NCI-H446 (cell line): ENCODE measurements at regions not wholly inside any gene's neighbourhood (a gene's known extent, or its start where the extent isn't known, plus 50 kb on each side); places are given as distances from the start of the nearest gene placed in this dataset.

Experiments used
- DNase-seq, 2 experiments: peaks; one replicate each; lab custom pipeline; 2025; lab: John Stamatoyannopoulos, UW

- no peak for DNase-seq
Observed at GRCh38 chr13:57438072-57438471, 193.5 kb upstream of the PCDH17 start.

DNA sequence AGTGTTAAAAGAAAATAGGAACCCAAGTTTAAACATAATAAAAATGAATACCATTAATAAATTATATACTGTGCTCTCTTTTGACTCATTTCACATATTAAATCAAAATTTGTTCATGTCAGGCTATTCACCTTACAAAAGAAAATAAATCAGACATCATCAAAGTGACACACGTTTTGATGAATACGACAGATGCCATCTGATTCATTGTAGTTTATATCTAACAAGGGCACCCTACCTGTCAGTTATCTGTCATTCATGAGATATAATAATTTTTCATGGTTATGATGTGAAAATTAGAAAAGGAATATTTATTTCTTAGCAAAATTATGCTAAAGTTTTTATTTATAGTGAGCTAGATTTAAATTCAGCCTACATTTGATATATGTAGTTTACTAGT is 188.1 kb upstream of the PCDH17 start:
- DNase-seq, result no peak

DNA sequence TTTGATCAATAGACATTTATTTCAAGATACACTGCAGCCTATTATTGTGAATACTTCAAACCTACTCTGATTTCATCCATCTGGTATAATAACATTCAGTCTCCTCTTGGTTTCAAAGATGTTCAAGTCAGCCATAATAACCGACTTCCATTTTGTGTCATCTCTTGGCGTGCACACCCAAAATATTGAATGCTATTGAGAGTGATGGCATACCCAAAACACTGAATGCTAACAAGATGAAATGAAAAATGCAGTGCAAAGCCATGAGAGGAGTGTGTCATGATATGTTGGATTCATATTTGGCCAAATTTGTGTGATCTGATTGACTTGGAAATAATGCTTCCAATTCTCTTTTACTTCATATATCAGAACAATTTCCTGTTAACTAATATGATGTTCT is 181.2 kb upstream of the PCDH17 start:
- no peak for DNase-seq

GRCh38 chr13:57452228-57452627 is 179.3 kb upstream of the PCDH17 start:
- no peak for DNase-seq

DNA sequence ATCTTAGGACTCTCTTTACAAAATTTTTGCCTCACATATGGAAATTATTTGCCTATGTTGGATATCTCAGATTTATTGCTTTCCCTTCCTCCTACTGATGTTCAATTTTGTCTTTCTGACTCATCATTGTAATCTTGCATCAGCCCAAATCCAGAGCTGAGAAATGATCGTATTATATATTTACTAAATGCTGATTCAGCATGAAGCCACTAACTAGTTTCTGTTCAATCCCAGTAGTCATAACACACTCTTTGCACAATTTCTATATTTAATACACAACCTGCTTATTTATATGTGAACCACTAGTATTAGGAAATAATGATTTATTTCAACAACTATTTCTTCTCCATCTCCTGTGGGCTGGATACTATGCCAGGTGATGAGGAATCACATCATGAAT is 161.1 kb upstream of the PCDH17 start:
- DNase-seq, result no peak

DNA sequence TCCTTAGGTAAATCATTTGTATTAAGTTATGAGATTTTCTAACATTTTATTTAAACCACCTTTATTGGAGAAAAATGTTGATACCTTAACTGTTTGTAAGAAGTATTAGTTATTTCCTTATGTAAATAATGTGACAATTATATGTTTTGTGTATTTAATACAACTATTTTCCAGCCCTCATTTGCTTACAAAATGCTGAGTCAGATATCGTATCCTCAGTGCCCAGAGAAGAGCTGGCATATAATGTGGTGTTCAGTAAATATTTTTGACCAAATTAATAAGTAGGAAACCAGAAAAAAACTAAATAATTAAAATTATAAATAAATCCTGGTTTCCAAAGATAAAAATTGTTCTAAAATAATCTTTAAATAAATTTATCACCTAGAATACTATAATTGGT is 140.2 kb upstream of the PCDH17 start:
- DNase-seq, result no peak

GRCh38 chr13:57507752-57508463 is 123.6 kb upstream of the PCDH17 start:
- DNase-seq, result no peak

DNA sequence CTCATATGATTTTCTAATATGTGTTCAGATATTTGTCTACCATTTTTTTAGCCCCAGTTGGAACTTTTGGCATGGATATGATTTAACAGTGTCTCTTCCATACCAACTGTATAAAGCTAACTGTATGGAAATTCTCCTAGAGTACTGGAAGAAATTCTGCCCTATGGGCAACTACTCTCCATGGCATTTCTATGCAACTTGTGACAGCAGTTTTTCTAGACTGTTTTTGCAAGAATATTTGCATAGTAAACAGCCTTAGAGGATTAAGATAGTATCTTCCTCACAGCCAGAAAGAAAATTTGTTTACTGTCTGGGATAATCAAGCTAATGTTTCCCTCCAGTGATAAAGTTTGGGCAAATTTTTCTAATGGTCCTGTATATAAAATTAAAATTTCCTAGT is 119.9 kb upstream of the PCDH17 start:
- DNase-seq, result no peak

GRCh38 chr13:57527114-57527735 is 104.3 kb upstream of the PCDH17 start:
- DNase-seq, result no peak

GRCh38 chr13:57531256-57531655 is 100.3 kb upstream of the PCDH17 start:
- DNase-seq, result no peak

GRCh38 chr13:57546942-57547341 is 84.6 kb upstream of the PCDH17 start:
- no peak for DNase-seq

DNA sequence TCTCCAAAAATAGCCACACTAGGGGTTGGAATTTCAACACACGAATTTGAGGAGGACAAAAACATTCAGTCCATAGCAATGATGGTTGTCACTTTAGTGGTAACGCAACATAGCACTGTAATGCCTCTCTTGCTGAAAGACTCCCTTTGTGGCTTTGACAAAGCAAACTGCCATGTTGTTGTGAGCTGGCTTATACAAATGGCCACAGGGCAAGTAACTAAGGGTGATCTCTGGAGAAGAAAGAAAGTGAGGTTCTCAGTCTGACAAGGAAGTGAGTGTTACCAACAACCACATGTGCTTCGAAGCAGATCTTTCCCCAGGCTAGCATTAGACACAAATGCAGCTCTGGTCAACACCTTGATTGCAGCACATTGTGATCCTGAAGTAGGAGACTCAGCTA is 79.1 kb upstream of the PCDH17 start:
- DNase-seq, result no peak

- DNase-seq, result no peak
Observed at GRCh38 chr13:57553932-57554331, 77.6 kb upstream of the PCDH17 start.

DNA sequence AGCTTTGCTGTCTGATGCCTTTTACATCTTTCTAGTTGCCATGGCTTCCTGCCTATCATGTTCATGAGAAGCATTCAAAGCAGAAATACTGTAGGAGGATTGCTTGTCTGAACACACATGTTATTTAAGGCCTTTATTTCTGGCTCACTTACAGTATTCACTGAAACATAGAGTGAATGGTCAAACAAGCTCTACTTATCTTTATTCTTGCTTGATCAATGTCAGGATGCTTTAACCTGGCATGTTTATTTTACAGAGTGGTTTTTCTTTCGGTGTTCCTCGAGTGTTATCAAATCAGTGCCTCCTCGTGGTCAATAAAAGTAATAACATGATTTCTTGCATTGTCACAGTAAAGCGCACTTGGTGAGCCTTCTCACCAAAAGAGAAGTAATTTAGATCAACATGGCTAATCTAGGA is 73.5 kb upstream of the PCDH17 start:
- peak in 1 of 2 experiments; percentile 12 for DNase-seq

DNA sequence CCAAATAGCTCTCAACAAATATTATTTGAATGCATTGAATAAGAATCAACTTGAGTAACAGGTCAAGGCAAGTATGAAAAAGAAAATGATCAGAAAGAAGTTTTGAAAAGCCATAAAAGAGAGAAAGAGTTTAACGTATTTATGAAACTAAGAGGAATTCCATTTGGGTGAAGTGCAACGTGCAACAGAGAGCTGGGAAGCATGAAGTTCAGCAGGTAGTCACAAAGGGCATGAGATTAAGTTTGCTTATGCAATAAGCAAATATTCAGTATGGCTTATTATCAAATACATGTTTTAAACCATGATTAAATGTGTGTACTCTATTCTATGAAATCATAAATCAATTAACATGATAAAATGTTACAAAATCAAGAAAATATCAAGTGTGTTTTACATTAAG is 62.7 kb upstream of the PCDH17 start:
- DNase-seq, result no peak

GRCh38 chr13:57569986-57570385 is 61.6 kb upstream of the PCDH17 start:
- no peak for DNase-seq
